ENCODE measurements at regions not wholly inside any gene's neighbourhood (a gene's known extent, or its start where the extent isn't known, plus 50 kb on each side); places are given as distances from the start of the nearest gene placed in this dataset.

DNA sequence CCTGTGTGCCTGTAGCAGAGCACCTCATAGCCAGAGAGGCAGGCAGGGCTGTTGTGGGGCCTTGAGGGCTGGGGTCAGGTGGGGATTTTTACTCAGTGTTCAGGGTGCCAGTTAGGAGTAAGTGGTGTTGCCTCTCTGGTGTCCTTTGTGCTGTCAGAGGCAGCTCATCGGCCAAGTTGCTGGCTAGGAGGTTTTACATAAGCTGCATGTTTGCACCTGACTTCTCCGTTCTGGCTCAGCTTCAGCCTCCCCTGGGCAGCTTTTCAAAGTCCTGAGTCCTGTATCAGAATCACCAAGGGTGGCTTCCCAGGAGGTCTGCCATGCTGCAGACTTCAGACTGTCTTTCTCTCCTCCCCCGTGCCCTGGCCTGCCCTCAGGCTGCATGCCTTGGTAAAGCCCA lies 242.6 kb upstream of the TPM1 start (continued):
- TF ChIP-seq, protein P1, sequence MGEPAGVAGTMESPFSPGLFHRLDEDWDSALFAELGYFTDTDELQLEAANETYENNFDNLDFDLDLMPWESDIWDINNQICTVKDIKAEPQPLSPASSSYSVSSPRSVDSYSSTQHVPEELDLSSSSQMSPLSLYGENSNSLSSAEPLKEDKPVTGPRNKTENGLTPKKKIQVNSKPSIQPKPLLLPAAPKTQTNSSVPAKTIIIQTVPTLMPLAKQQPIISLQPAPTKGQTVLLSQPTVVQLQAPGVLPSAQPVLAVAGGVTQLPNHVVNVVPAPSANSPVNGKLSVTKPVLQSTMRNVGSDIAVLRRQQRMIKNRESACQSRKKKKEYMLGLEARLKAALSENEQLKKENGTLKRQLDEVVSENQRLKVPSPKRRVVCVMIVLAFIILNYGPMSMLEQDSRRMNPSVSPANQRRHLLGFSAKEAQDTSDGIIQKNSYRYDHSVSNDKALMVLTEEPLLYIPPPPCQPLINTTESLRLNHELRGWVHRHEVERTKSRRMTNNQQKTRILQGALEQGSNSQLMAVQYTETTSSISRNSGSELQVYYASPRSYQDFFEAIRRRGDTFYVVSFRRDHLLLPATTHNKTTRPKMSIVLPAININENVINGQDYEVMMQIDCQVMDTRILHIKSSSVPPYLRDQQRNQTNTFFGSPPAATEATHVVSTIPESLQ (CRISPR knock-in tag; IDR thresholded peaks at IDR 0.05): no peak
- TF ChIP-seq ELF4 (CRISPR knock-in tag; IDR thresholded peaks at IDR 0.05; ENCODE audit: low read depth) (no peak), MYBL2 (CRISPR knock-in tag; IDR thresholded peaks at IDR 0.05) (no peak)
- TF ChIP-seq, protein P2, sequence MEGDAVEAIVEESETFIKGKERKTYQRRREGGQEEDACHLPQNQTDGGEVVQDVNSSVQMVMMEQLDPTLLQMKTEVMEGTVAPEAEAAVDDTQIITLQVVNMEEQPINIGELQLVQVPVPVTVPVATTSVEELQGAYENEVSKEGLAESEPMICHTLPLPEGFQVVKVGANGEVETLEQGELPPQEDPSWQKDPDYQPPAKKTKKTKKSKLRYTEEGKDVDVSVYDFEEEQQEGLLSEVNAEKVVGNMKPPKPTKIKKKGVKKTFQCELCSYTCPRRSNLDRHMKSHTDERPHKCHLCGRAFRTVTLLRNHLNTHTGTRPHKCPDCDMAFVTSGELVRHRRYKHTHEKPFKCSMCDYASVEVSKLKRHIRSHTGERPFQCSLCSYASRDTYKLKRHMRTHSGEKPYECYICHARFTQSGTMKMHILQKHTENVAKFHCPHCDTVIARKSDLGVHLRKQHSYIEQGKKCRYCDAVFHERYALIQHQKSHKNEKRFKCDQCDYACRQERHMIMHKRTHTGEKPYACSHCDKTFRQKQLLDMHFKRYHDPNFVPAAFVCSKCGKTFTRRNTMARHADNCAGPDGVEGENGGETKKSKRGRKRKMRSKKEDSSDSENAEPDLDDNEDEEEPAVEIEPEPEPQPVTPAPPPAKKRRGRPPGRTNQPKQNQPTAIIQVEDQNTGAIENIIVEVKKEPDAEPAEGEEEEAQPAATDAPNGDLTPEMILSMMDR (IDR thresholded peaks at IDR 0.05): no peak
- TF ChIP-seq, protein P3, sequence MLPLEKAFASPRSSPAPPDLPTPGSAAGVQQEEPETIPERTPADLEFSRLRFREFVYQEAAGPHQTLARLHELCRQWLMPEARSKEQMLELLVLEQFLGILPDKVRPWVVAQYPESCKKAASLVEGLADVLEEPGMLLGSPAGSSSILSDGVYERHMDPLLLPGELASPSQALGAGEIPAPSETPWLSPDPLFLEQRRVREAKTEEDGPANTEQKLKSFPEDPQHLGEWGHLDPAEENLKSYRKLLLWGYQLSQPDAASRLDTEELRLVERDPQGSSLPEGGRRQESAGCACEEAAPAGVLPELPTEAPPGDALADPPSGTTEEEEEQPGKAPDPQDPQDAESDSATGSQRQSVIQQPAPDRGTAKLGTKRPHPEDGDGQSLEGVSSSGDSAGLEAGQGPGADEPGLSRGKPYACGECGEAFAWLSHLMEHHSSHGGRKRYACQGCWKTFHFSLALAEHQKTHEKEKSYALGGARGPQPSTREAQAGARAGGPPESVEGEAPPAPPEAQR (CRISPR knock-in tag; IDR thresholded peaks at IDR 0.05): no peak

DNA sequence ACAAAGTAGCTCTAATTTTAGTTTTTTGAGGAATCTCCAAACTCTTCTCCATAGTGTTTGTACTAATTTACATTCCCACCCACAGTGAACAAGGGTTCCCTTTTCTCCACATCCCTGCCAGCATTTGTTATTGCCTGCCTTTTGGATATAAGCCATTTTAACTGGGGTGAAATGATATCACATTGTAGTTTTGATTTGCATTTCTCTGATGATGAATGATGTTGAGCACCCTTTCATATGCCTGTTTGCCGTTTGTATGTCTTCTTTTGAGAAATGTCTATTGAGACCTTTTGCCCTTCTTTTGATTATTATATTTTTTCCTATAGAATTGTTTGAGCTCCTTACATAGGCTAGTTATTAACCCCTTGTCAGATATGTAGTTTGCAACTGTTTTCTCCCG lies 239.9 kb upstream of the TPM1 start:
- ChIA-PET CTCF (no interaction called here), POLR2A (no interaction called here)
- Mint-ChIP-seq H3K27me3 (ENCODE audit: low read depth) (peaks cover 6% of the 10 kb centered on the region; the same call in 1 of the 2 replicates), H3K27ac (no peak overlapping the region), H3K4me3 (no peak overlapping the region), H3K36me3 (no peaks in the 10 kb centered on the region; the same call in 1 of the 2 replicates), H3K9me3 (no peaks in the 10 kb centered on the region), H3K4me1 (peaks cover 9% of the 10 kb centered on the region)
- TF ChIP-seq ZNF121 (CRISPR knock-in tag; IDR thresholded peaks at IDR 0.05) (no peak), ZNF396 (CRISPR knock-in tag; IDR thresholded peaks at IDR 0.05; ENCODE audit: borderline replicate concordance) (no peak), PRRX2 (CRISPR knock-in tag; IDR thresholded peaks at IDR 0.05) (no peak), GTF2I (CRISPR knock-in tag; conservative IDR thresholded peaks at IDR 0.05) (no peak), ZNF317 (CRISPR knock-in tag; IDR thresholded peaks at IDR 0.05; ENCODE audit: borderline replicate concordance, low read depth) (no peak), JAZF1 (CRISPR knock-in tag; IDR thresholded peaks at IDR 0.05) (no peak), CBFB (CRISPR knock-in tag; IDR thresholded peaks at IDR 0.05; ENCODE audit: low read depth) (no peak)
- TF ChIP-seq, protein P4, sequence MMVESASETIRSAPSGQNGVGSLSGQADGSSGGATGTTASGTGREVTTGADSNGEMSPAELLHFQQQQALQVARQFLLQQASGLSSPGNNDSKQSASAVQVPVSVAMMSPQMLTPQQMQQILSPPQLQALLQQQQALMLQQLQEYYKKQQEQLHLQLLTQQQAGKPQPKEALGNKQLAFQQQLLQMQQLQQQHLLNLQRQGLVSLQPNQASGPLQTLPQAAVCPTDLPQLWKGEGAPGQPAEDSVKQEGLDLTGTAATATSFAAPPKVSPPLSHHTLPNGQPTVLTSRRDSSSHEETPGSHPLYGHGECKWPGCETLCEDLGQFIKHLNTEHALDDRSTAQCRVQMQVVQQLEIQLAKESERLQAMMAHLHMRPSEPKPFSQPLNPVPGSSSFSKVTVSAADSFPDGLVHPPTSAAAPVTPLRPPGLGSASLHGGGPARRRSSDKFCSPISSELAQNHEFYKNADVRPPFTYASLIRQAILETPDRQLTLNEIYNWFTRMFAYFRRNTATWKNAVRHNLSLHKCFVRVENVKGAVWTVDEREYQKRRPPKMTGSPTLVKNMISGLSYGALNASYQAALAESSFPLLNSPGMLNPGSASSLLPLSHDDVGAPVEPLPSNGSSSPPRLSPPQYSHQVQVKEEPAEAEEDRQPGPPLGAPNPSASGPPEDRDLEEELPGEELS (CRISPR knock-in tag; IDR thresholded peaks at IDR 0.05): no peak
- TF ChIP-seq, protein P5, sequence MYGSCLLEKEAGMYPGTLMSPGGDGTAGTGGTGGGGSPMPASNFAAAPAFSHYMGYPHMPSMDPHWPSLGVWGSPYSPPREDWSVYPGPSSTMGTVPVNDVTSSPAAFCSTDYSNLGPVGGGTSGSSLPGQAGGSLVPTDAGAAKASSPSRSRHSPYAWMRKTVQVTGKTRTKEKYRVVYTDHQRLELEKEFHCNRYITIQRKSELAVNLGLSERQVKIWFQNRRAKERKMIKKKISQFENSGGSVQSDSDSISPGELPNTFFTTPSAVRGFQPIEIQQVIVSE (CRISPR knock-in tag; IDR thresholded peaks at IDR 0.05; ENCODE audit: borderline replicate concordance): no peak
- no peak for DNase-seq (ENCODE audit: low spot score)
- no peak for ATAC-seq

DNA sequence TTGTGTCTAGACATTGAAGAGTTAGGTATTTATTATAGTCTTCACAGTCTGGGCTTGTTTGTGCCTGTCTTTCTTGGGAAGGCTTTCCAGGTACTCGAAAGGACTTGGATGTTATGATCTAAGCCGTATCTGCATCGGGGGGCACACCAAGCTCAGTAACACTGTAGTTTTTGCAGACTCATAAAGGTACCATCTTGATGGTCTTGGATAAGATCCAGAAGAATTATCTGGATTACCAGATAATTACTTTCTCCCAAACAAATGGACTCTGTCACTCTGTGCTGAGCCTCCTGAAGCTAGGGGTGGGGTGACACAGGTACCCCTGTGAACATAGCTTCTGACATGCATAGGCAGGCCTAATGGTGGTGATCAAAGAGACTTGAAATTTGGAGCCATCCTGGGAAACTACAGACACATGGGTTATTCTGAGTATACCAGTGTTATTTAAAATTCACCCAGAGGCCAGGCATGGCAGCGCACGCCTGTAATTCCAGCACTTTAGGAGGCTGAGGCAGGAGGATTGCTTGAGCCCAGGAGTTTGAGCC lies 238.6 kb upstream of the TPM1 start:
- no peak overlapping the region for H3K27ac Mint-ChIP-seq
- H3K27me3 Mint-ChIP-seq (ENCODE audit: low read depth): peaks cover 6% of the 10 kb centered on the region; the same call in 1 of the 2 replicates
- ChIA-PET POLR2A (no interaction called here), CTCF (no interaction called here)
- H3K4me1 Mint-ChIP-seq: peaks cover 17% of the 10 kb centered on the region
- no peak overlapping the region for H3K4me3 Mint-ChIP-seq
- no peaks in the 10 kb centered on the region for H3K9me3 Mint-ChIP-seq
- no peaks in the 10 kb centered on the region; the same call in 1 of the 2 replicates for H3K36me3 Mint-ChIP-seq
- no peak for DNase-seq (ENCODE audit: low spot score)
- no peak for ATAC-seq
- no peak for TF ChIP-seq OVOL2 (CRISPR knock-in tag; IDR thresholded peaks at IDR 0.05; ENCODE audit: borderline replicate concordance)
- no peak for TF ChIP-seq SMAD4 (CRISPR knock-in tag; IDR thresholded peaks at IDR 0.05)
- no peak for TF ChIP-seq NR2C2 (CRISPR knock-in tag; IDR thresholded peaks at IDR 0.05)
- TF ChIP-seq, protein P2 (IDR thresholded peaks at IDR 0.05): no peak
- no peak for TF ChIP-seq SP1 (CRISPR knock-in tag; conservative IDR thresholded peaks at IDR 0.05)
- no peak for TF ChIP-seq CREB1 (CRISPR knock-in tag; IDR thresholded peaks at IDR 0.05)
- no peak for TF ChIP-seq NFE2L1 (CRISPR knock-in tag; IDR thresholded peaks at IDR 0.05)
- TF ChIP-seq, protein P6, sequence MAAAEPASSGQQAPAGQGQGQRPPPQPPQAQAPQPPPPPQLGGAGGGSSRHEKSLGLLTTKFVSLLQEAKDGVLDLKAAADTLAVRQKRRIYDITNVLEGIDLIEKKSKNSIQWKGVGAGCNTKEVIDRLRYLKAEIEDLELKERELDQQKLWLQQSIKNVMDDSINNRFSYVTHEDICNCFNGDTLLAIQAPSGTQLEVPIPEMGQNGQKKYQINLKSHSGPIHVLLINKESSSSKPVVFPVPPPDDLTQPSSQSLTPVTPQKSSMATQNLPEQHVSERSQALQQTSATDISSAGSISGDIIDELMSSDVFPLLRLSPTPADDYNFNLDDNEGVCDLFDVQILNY (CRISPR knock-in tag; IDR thresholded peaks at IDR 0.05): no peak
- TF ChIP-seq TCF7 (CRISPR knock-in tag; IDR thresholded peaks at IDR 0.05; ENCODE audit: low read depth): no peak
- TF ChIP-seq ZBTB21 (CRISPR knock-in tag; IDR thresholded peaks at IDR 0.05; ENCODE audit: borderline replicate concordance): no peak
- no peak for TF ChIP-seq RELA (CRISPR knock-in tag; IDR thresholded peaks at IDR 0.05; ENCODE audit: borderline replicate concordance)
